ENCODE measurements at regions not wholly inside any gene's neighbourhood (a gene's known extent, or its start where the extent isn't known, plus 50 kb on each side); places are given as distances from the start of the nearest gene placed in this dataset.

GRCh38 chrX:125762954-125763353 is 403.1 kb downstream of the DCAF12L2 start:
- no peak for TF ChIP-seq CTCF (conservative IDR thresholded peaks at IDR 0.05)
- TF ChIP-seq ZFX (IDR thresholded peaks at IDR 0.05), result no peak

Data from C4-2B (cell line).